ENCODE measurements at regions not wholly inside any gene's neighbourhood (a gene's known extent, or its start where the extent isn't known, plus 50 kb on each side); places are given as distances from the start of the nearest gene placed in this dataset.

DNA sequence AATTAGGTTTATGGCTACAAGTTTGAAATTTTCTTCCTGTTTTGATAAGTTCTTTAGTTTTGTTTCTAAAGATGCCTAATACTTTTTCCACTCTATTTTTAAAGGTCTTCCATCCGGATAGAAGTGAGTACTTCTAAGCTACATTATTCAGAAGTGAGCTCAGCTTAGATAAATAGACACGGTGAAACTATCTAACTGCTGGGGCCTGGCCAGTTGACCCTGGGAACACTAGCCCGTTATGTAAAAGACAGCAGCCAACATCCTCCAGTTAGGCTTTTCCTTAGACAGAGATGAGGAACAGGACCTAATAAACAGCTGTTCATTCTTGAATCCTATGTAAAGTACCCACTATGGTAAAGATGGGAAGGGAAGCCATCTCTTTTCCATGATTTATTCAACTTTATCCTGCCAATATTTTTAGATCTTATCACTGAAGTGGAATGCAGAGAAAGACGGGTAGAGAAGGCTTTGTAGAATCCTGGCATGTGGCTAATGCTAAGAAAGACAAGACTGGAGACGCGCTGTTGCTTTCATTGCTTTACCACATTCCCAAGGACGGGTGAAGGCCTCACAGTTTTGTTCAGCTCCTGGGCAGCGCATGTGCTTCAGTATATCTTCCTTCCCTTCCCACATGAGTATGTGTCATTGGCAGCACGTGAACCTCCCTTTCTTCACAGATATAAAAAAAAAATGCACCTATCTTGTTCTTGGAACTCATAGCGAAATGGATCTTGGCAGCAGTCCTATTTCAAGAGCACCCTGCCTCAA is 340.0 kb upstream of the MEOX2 start:
- DNase-seq (ENCODE audit: extremely low read depth in 1 of 2, low read depth in 1 of 2), result no peak

DNA sequence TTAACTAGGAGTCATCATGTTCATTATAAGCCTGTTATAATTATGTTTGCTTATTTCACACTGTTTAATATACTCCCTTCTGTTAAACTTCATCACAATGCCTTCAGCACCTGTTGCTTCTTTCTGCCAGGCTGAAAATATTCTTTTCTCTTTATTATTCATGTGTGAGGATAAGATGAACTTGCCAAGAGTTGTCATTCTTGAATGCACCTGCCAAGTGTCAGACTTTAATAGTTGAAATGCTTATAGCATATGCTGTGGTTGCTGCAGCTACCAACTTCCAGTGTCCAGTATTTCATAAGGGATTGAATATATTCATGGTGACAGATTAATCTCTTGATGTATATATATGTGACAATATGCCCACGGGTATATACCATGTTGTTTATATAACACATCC is 339.2 kb upstream of the MEOX2 start:
- DNase-seq (ENCODE audit: extremely low read depth in 1 of 2, low read depth in 1 of 2), result no peak

DNA sequence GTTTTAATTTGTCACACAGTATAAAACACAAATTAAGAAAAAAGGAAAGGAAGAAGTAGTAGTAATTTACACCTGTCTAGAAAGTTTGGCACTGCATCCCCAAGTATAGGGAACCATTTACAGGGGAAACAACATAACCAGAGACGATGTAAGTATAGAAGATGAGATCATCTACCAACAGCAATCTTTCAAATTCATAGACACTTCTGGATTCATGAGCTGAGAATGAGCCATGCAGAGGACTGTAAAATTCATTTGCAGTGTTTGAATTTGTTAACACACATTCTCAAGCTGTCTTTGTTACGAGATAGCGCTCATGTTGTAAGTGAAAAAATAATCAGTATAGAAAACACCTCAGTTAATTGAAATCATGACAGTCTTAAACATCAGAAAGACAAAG is 337.0 kb upstream of the MEOX2 start:
- no peak for DNase-seq (ENCODE audit: extremely low read depth in 1 of 2, low read depth in 1 of 2)

DNA sequence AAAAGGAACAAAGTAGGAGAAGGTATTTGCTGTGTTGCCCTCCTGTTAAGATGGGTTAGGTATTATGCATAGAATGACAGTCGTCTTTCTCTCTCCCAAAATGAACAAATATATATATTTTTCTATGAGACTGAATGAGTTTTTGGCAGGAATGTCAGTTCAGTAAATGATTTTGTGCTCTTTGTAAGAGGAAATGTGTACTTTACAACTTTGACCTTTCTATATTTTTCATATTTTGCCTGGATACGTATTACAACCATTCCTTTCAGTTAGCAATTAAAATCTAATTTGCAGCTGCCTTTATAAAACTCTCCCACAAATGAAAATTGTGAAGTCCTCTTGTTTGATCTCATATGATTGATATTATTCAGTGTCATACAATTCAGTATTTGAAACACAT is 336.6 kb upstream of the MEOX2 start:
- DNase-seq (ENCODE audit: extremely low read depth in 1 of 2, low read depth in 1 of 2), result no peak

DNA sequence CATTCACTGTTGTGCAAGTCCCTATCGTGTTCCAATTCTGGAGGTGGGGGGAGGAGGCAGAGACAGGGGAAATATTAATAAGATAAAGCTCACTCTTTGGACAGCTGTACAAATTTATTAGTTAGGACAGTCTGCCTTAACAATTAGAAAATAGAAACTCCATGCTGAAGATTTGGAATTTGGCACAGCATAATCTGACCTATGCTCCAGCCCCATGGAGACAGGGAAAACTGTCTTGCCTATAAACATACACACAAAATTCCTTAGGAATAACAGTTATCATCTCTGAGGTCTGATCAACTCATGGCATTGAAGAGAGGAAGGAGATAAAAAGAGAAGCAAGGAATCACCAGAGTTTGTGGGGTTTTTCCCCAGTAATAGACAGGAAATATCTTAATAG is 335.4 kb upstream of the MEOX2 start:
- no peak for DNase-seq (ENCODE audit: extremely low read depth in 1 of 2, low read depth in 1 of 2)

DNA sequence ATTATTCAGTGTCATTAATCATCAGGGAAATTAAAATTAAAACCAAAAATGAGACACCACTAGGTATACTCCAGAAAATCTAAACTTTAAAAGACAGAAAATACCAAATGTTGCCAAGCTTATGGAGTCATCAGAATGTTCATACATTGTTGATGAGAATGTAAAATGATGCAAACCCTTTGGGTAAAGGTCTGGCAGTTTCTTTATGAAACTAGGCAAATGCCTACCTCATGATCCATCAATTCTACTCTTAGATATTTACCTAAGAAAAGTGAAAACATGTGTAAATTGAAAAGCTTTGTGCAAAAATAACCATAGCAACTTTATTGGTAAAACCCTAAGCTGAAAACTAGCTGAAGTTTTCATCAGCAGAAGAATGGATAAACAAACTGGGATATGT is 329.5 kb upstream of the MEOX2 start:
- DNase-seq (ENCODE audit: extremely low read depth in 1 of 2, low read depth in 1 of 2), result no peak

DNA sequence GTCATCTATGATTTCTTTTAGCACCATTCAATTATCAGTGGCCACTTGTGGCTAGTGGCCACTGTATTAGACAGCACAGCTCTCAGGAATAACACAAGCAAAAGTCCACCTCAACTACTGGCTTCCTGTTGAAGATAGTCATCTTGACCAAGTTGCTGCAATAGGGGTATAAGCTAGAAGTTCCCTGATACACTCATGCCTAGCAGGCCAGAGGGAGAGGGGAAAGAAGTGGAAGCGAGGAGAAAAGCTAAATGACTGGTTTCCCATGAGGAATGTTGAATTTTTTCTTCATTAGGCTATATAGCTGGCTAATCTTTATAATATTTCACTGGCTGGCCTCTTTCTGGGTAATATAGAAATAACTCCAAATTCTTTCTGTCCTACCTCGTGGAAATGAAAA is 327.5 kb upstream of the MEOX2 start:
- DNase-seq (ENCODE audit: extremely low read depth in 1 of 2, low read depth in 1 of 2), result no peak

DNA sequence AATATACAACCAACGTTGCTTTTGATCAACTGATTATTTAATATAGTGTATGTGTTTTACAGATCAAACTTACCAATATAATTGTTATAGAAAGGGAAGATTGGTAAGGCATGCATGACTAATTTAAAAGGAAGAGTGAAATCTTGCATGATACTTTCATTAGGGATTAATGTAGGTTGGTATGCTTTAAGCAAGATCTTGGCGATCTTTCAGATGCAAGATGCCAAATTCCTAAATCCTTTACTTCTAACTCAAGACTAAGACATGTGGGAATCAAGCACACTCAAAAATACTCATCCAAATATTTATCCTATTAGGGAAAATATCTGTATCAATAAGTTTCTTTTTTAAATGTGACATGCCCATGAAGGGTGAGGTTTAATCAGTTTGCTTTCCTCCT is 321.4 kb upstream of the MEOX2 start:
- DNase-seq (ENCODE audit: extremely low read depth in 1 of 2, low read depth in 1 of 2), result no peak

DNA sequence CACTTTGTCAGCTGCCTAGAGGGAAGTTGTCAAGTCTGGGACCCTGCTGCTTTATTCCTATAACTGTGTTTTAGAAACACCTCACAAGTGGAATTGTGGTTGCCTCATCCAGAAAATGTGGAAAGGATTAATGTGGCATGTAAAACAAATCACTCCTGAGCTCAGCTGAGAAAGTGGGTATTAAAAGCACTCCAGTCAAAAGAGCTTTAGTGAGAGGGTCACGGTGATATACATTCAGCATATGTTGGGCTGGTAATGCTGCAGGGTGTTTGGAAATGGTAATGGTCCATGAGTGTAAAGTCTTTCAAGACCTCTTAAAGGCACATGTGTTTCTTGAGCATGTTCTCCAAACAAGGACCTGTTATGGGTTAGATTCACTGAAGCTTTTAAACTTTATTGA is 318.2 kb upstream of the MEOX2 start:
- DNase-seq (ENCODE audit: extremely low read depth in 1 of 2, low read depth in 1 of 2), result no peak

DNA sequence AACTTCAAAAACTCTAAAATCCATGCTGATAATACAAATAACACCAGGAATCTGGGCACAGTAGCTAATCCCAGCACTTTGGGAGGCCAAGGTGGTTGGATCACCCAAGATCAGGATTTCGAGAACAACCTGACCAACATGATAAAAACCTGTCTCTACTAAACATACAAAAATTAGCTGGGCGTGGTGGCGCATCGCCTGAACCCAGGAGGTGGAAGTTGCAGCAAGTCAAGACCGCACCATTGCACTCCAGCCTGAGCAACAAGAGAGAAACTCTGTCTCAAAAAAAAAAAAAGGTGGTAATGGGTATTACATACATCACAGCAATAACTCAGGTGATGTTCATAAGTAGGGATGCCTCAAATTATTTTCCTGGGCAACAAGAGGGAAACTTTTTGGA is 315.0 kb upstream of the MEOX2 start:
- no peak for DNase-seq (ENCODE audit: extremely low read depth in 1 of 2, low read depth in 1 of 2)

DNA sequence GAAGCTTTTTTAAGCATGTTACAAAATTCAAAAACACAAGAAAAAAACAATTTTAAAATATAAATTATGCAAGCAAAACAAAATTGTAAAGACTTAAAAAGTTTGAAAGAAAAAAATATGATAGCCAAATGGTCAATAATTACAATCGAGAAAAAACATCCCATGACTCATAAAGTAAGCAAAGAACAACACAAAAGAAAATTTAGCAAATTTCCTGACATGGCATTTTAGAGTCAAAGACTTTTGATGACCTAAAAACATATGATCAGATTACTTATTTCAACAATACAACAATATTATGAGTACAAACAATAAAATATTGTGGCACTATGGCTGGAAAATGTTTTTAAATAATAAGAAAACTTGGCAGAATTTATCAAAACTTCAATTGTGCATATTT is 312.1 kb upstream of the MEOX2 start:
- DNase-seq (ENCODE audit: extremely low read depth in 1 of 2, low read depth in 1 of 2), result no peak

DNA sequence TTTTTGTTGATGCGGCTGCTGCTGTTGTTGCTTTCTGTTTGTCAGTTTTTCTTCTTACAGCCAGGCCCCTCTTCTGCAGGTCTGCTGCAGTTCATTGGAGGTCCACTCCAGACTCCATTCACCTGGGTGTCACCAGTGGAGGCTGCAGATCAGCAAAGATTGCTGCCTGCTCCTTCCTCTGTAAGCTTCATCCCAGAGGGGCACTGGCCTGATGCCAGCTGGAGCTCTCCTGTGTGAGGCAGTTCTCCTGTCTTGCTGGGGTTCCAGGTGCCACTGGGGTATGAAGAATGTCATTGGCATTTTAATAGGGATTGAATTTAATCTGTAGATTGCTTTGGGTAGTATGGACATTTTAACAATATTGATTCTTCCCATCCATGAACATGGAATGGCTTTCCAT is 308.5 kb upstream of the MEOX2 start:
- no peak for DNase-seq (ENCODE audit: extremely low read depth in 1 of 2, low read depth in 1 of 2)

DNA sequence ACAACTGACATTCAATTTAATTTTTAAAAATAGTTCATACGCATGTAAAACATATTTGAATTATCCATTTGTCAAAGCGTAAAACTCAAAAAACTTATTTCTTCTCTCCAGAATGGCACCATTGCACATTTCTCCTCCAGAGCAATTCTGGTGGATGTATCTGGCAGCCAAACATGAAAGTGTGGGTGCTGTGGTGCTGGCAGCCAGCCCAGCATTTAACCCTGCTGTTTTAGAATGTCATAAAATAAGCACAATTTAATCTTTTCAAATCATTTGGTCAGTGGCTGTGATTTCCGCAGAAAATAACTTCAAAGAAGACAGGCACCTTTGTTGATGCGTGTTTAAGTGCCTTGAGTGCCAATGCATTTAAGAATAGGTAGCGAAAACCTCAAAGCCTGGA is 302.7 kb upstream of the MEOX2 start:
- DNase-seq (ENCODE audit: extremely low read depth in 1 of 2, low read depth in 1 of 2), result no peak

DNA sequence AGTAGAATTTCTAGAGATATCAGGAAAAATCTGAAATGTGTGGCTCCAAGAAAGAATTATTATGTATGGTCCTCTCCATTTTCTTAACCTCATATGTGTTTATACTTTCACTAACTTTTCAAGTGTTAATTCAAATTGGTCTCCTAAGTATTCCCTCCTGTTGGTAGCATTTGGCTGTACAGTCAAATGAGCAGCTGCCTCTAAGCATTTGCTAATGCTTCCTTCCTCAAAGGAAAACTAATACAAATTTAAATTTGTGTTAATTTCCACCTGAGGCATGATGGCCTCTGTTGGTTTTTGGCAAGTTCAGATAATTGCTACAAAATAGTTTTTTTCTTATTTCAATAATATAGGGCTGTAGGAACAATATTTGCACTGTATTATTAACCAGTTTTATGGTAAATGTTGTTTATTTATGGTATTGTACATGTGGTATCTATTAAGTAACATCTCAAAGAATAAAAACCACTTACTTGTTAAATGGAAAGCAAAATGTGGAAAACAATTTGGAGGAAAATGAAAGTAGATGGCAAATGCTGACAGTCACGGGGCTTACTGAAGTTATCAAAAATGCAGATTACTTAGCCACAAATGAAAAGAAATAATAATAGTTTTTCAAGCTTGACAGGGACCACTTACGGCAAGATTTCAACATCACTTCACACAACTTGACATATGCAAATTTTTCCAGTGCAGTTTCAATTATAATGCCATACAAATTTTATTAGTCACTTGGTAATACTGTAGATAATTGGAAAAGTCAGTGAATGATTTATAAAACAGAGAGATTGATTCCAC is 299.3 kb upstream of the MEOX2 start:
- DNase-seq (ENCODE audit: extremely low read depth in 1 of 2, low read depth in 1 of 2), result no peak

DNA sequence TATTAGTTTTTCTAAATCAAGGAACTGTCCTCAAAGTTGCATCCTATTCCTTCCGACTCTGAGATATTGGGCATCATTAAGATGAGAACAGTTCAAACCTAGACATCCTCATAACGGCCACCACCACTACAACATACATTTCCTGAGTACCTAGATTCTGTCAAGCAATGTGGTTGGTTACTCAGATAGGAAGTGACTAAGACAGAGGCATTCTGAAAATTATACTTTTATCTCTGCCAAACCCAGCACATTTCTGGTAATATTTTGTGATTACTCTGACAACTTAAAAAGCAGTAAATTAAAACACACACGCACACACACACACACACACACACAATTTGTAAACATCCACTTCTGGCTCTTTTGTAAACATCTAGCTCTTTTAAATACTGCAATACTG is 291.2 kb upstream of the MEOX2 start:
- DNase-seq (ENCODE audit: extremely low read depth in 1 of 2, low read depth in 1 of 2), result no peak

DNA sequence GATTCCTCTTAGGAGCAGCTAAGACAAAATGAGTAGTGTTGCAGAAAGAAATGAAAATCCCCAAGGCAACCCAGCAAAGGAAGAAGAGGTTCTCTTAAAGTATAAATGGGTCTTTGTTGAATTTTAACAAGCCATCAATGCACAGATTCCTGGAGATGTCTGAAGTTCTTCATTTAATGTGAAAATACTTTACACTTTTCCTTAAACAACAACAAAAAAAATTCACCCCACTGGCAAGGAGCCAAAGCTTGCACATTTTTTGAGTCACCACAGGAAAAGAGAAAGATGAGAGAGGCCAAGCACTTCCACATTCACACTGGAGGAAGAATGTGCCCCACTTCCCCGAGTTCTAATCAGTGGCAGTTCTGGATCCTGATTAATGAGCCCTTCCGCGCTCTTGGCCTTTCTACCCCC is 286.4 kb upstream of the MEOX2 start:
- no peak for DNase-seq (ENCODE audit: extremely low read depth in 1 of 2, low read depth in 1 of 2)

DNA sequence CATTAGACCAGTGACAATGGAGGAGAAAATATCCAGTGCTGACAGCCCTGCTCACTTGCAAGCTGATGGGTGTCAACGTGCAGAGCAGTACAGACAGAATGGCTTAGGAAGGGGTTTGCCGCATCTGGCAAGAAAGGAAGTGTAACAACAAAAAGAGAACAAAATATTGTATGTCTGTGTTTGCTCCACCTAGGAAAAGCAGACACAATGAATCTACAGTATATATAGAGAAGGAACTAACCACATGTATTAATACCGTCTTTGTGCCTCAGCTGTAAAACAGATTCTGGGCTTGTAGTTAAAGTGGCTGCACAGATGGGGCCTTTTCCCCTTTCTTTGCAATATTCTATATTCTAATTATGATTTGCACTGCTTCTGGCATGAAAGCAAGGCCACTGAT is 281.1 kb upstream of the MEOX2 start:
- DNase-seq (ENCODE audit: extremely low read depth in 1 of 2, low read depth in 1 of 2), result no peak

DNA sequence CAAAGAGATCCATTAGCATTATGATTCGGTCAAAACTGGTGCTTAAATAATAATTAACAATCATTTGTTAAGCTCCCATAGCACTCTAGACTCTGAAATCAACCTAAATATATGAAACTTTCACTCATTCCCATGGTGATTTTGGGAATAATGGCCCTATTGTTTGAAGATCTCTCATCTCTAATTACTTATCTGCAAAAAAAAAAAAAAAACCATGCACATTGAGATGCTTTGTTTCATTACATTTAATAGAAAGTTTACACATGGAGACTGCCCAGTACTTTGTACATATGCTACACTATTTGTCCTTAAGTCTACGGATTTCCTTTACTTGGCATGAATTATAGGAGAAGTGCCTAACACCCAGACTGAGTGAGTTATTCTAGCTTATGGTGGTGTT is 280.6 kb upstream of the MEOX2 start:
- no peak for DNase-seq (ENCODE audit: extremely low read depth in 1 of 2, low read depth in 1 of 2)

DNA sequence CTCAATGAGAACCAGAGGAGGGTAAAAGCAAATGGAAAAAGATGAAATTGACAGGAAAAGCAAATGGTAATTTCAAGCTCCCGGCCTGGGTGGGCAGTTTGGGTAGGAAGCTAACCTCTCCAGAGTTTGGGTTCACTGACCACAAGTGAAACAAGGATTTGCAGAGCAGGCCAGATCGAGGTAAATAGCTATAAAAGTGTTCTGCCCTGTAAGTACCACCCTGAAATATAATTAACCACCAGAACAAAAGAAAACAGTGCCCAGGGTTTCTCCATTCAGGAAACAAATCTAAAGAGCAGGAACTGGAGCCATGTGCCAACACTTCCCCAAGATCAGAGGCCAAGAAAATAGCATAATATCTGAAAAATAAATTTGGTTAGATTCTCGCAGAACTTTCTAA is 276.7 kb upstream of the MEOX2 start:
- no peak for DNase-seq (ENCODE audit: extremely low read depth in 1 of 2, low read depth in 1 of 2)

DNA sequence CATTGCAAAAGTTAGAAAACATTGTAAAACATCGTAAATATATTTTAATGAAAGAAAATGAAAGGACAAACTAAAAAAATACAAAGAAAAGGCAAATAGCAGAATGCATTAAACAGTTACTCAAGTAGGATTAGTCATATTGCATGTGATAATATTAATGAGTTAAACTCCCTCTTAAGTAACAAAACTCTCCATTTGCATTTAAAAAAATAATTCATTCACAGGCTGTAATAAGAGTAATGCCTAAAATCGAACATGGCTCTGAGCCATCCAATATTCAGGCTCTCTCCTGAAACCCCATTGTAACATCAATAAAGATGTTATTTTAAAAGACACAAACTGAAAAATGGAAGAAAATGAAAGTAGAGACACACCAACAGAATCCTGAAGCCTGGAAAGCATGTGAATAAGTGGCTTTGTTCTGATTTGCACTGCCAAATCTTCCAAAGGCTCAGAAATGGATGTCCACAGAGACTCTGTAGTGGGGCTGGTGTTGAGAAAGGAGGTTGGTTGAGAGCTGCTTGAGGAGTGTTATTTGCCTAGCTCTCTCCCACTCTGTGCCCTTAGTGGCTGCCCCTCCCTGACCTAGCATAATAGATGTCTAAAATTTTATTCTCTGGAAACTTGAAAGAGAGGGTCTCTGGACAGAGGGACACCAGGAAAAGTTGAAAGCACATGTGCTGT is 268.3 kb upstream of the MEOX2 start:
- DNase-seq (ENCODE audit: extremely low read depth in 1 of 2, low read depth in 1 of 2), result no peak

DNA sequence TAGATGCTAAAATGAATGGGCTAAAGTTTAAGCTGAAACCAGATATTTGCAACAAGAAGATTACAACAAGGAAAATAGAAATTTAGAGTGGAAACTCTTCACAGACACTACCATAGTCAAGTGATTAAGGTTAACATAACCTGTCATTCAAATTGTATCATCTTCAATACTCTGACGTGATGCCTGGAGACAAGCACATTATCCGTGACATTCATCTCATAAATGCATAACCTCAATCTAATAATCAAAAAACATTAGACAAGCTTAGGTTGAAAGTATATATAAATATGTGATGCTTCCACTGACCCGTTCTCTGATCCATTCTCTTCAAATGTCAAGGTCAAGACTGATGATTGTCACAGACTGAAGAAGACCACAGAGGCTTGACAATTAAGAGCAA is 263.8 kb upstream of the MEOX2 start:
- no peak for DNase-seq (ENCODE audit: extremely low read depth in 1 of 2, low read depth in 1 of 2)

DNA sequence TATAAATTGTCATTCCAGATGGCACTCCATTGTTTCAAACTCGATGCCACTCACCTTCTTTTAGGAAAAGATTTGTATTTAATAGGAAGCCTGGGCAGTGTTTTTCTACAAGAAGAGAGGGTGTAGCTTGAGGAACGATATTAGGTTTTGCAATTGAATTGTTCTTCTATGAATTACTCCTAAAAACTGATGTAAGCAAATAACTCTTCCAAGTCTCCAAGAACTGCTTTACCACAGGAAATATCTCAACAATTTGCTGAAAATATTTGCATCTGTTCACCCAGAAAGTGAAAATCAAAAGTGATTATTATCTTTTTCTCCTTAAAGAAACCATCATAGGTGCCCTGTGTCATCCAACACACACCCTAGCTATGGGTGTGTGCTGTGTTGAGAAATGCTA is 261.3 kb upstream of the MEOX2 start:
- DNase-seq (ENCODE audit: extremely low read depth in 1 of 2, low read depth in 1 of 2), result no peak

Measured in stimulated activated CD8-positive, alpha-beta memory T cell treated with anti-CD3 and anti-CD28 coated beads, Interleukin-7, amount 100 ng/mL, for 48 hours (primary cell).